Keratinocyte (primary cell): ENCODE measurements at regions not wholly inside any gene's neighbourhood (a gene's known extent, or its start where the extent isn't known, plus 50 kb on each side); places are given as distances from the start of the nearest gene placed in this dataset.

Experiments
- DNase-seq: peaks from one replicate; pipeline ENCODE4 v3.0.0-alpha.2; 2011; ENCODE audit warnings: low read depth, missing footprints, low spot score
- FAIRE-seq: peaks from 2 replicates; lab custom pipeline; 2011; peaks lifted over from hg19 to GRCh38; lab: Jason Lieb, UNC
- H2AFZ ChIP-seq: 2 replicates; pipeline ENCODE4 v1.6.0; 2012; ENCODE audit warnings: low read length, control low read depth, inconsistent platforms; ENCODE audit not compliant: control insufficient read depth
- H3K27ac ChIP-seq: 2 replicates; pipeline ENCODE4 v1.5.1; 2011; ENCODE audit warnings: low read length; ENCODE audit not compliant: control insufficient read depth, insufficient read depth
- H3K27me3 ChIP-seq: 3 replicates; pipeline ENCODE4 v1.6.0; 2011; ENCODE audit warnings: low read length; ENCODE audit not compliant: control insufficient read depth, insufficient read depth; ENCODE audit errors: extremely low read depth
- H3K36me3 ChIP-seq, 2 experiments: 2 replicates in 1 of 2; 3 replicates in 1 of 2; pipeline ENCODE4 v1.5.1; 2011; ENCODE audit warnings: low read length in 2 of 2, mild to moderate bottlenecking in 1 of 2; ENCODE audit not compliant: control insufficient read depth in 2 of 2, insufficient read depth in 2 of 2; ENCODE audit errors: extremely low read depth in 1 of 2
- H3K4me1 ChIP-seq: 3 replicates; pipeline ENCODE4 v1.5.1; 2011; ENCODE audit warnings: low read length; ENCODE audit not compliant: control insufficient read depth, insufficient read depth; ENCODE audit errors: extremely low read depth
- H3K4me2 ChIP-seq: 3 replicates; pipeline ENCODE4 v1.6.0; 2011; ENCODE audit warnings: low read depth, low read length; ENCODE audit not compliant: control insufficient read depth, insufficient read depth; ENCODE audit errors: extremely low read depth
- H3K4me3 ChIP-seq, 3 experiments: fragments of 200-600 bp in 1 of 3; sonication (generic) in 1 of 3; 2 replicates in 2 of 3; 3 replicates in 1 of 3; pipeline ENCODE4 v1.5.1; 2011 to 2016; ENCODE audit warnings: low read length in 3 of 3, mild to moderate bottlenecking in 3 of 3, control low read depth in 2 of 3, inconsistent platforms in 1 of 3, low read depth in 1 of 3, mixed read lengths in 1 of 3, mixed run types in 1 of 3, moderate library complexity in 1 of 3; ENCODE audit not compliant: control insufficient read depth in 2 of 3, insufficient read depth in 2 of 3; ENCODE audit errors: extremely low read depth in 1 of 3
- H3K79me2 ChIP-seq: 2 replicates; pipeline ENCODE4 v1.6.0; 2012; ENCODE audit warnings: low read length; ENCODE audit not compliant: control insufficient read depth, insufficient read depth
- H3K9ac ChIP-seq: 3 replicates; pipeline ENCODE4 v1.6.0; 2011; ENCODE audit warnings: low read length; ENCODE audit not compliant: control insufficient read depth, insufficient read depth; ENCODE audit errors: extremely low read depth
- H3K9me1 ChIP-seq: 3 replicates; pipeline ENCODE4 v1.6.0; 2011; ENCODE audit warnings: low read length; ENCODE audit not compliant: control insufficient read depth, insufficient read depth; ENCODE audit errors: extremely low read depth
- H3K9me3 ChIP-seq: 2 replicates; pipeline ENCODE4 v1.5.1; 2012; ENCODE audit warnings: low read depth, low read length; ENCODE audit not compliant: control insufficient read depth
- H4K20me1 ChIP-seq: 3 replicates; pipeline ENCODE4 v1.6.0; 2011; ENCODE audit warnings: low read length; ENCODE audit not compliant: control insufficient read depth, insufficient read depth; ENCODE audit errors: extremely low read depth
- EZH2 ChIP-seq: IDR thresholded peaks from one replicate; pipeline ENCODE4 v1.6.1; 2012; ENCODE audit warnings: inconsistent platforms, mild to moderate bottlenecking, low read length, moderate library complexity
- dilution Hi-C: fragments of 300-500 bp; cut with MboI; formaldehyde crosslinking; loops from one replicate; pipeline ENCODE4 v1.7.0; 2020; ENCODE audit warnings: low sequenced_read_pairs; ENCODE audit not compliant: extremely low pct_ligation_motif_present
- TF ChIP-seq, protein P1 (sequence below), 3 experiments: IDR thresholded peaks in 1 of 3; conservative IDR thresholded peaks in 1 of 3; optimal IDR thresholded peaks in 1 of 3; 2 replicates in 2 of 3; 3 replicates in 1 of 3; pipeline versions ENCODE3 to v1.5.1; 2011; ENCODE audit warnings: low read length in 3 of 3, mild to moderate bottlenecking in 3 of 3, moderate library complexity in 2 of 3, control low read depth in 1 of 3, inconsistent platforms in 1 of 3; ENCODE audit not compliant: insufficient read depth in 2 of 3; ENCODE audit errors: extremely low read depth in 1 of 3

DNA sequence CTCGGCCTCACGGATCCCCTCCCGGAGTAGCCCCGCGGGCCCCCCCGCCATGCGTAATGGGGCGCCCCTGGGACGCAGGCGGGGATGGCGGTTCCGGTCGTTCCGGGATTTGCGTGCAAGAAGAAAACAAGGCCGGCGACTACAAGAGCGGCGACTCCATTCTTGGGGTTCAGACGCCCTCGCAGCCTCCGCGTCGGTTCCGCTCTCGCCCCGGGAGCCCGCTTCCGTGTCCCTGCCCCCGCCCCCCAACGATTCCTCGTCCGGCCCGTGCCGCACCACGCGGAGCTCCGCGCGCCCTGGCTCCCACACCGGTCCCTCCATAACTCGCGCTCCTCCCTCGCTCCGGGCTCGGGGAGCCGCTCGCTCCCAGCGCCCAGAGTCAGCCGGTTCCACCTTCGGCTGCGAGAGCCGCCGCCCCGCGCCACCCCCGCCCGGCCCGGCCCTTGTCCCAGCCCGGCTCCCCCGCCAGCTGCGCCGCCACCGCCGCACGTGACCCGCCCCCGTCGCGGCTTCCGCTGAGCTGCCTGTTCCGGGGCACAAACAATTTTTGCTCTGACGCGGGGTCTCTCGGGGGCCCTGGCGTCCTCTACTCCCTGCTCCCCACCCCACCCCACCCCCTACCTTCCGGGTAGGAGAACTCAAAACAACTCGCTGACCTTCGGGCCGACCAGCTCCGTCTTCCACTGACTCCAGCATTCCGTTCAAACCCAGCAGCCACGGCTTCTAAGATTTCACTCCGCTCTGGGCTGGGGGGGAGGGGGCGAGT, 78.8 kb upstream of the BCOR start:
- dilution Hi-C loops = no loop called here
- H3K4me2 ChIP-seq = peak overlapping the region; percentile 67
- peaks cover 4% of the 10 kb centered on the region for H3K4me1 ChIP-seq
- H3K27ac ChIP-seq = no peak overlapping the region
- H3K4me3 ChIP-seq = peak overlapping the region in 2 of 3 experiments; percentile 38 to 61
- no peaks in the 10 kb centered on the region for H3K36me3 ChIP-seq
- H3K9me3 ChIP-seq = no peaks in the 10 kb centered on the region
- TF ChIP-seq EZH2 = no peak
- TF ChIP-seq, protein P1, sequence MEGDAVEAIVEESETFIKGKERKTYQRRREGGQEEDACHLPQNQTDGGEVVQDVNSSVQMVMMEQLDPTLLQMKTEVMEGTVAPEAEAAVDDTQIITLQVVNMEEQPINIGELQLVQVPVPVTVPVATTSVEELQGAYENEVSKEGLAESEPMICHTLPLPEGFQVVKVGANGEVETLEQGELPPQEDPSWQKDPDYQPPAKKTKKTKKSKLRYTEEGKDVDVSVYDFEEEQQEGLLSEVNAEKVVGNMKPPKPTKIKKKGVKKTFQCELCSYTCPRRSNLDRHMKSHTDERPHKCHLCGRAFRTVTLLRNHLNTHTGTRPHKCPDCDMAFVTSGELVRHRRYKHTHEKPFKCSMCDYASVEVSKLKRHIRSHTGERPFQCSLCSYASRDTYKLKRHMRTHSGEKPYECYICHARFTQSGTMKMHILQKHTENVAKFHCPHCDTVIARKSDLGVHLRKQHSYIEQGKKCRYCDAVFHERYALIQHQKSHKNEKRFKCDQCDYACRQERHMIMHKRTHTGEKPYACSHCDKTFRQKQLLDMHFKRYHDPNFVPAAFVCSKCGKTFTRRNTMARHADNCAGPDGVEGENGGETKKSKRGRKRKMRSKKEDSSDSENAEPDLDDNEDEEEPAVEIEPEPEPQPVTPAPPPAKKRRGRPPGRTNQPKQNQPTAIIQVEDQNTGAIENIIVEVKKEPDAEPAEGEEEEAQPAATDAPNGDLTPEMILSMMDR (optimal IDR thresholded peaks at IDR 0.05 in 1 of 3, IDR thresholded peaks at IDR 0.05 in 1 of 3, conservative IDR thresholded peaks at IDR 0.05 in 1 of 3; ENCODE audit: extremely low read depth in 1 of 3, insufficient read depth in 2 of 3, low read length in 3 of 3) = no peak
- H3K79me2 ChIP-seq = no peaks in the 10 kb centered on the region
- peak overlapping the region; percentile 20 for H3K9ac ChIP-seq
- DNase-seq (no peak), FAIRE-seq (no peak)
- H3K27me3 ChIP-seq = peaks cover 23% of the 10 kb centered on the region
- peak overlapping the region; percentile 62 for H2AFZ ChIP-seq
- H4K20me1 ChIP-seq = no peaks in the 10 kb centered on the region
- no peaks in the 10 kb centered on the region for H3K9me1 ChIP-seq

GRCh38 chrX:40175511-40176350, 78.0 kb upstream of the BCOR start:
- TF ChIP-seq EZH2 = no peak
- TF ChIP-seq, protein P1 (optimal IDR thresholded peaks at IDR 0.05 in 1 of 3, IDR thresholded peaks at IDR 0.05 in 1 of 3, conservative IDR thresholded peaks at IDR 0.05 in 1 of 3; ENCODE audit: extremely low read depth in 1 of 3, insufficient read depth in 2 of 3, low read length in 3 of 3) = no peak
- Histone ChIP-seq H4K20me1 (no peaks in the 10 kb centered on the region), H2AFZ (peak overlapping the region; percentile 62), H3K9ac (peak overlapping the region; percentile 20), H3K4me2 (peak overlapping the region; percentile 67), H3K27me3 (peaks cover 30% of the 10 kb centered on the region), H3K4me1 (peaks cover 4% of the 10 kb centered on the region), H3K9me1 (no peaks in the 10 kb centered on the region), H3K9me3 (no peaks in the 10 kb centered on the region), H3K4me3 (peak overlapping the region in 2 of 3 experiments; percentile 38 to 61), H3K27ac (peak overlapping the region; percentile 36), H3K36me3 (no peaks in the 10 kb centered on the region), H3K79me2 (no peaks in the 10 kb centered on the region)
- DNase-seq (no peak), FAIRE-seq (no peak)
- dilution Hi-C loops = no loop called here
